ENCODE measurements at regions not wholly inside any gene's neighbourhood (a gene's known extent, or its start where the extent isn't known, plus 50 kb on each side); places are given as distances from the start of the nearest gene placed in this dataset.
A peak's percentile ranks its signal among the peaks of the same experiment; 100 is the strongest.

DNA sequence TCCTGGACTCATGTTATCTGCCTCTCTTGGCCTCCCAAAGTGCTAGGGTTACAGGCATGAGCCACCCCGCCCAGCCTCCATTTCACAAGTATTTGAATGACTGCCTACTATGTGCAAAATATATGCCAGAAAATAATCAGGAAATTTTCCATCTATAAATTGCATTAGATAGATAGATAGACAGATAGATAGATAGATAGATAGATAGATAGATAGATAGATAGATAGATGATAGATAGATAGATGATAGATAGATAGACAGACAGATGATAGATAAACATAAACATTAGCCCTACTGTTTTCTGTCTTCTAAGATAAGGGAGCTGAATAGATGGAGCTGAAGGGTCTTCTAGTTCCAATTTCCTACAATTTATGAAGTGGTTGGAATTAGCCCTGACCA is 87.4 kb upstream of the TRIM2 start:
- TF ChIP-seq, protein P1, sequence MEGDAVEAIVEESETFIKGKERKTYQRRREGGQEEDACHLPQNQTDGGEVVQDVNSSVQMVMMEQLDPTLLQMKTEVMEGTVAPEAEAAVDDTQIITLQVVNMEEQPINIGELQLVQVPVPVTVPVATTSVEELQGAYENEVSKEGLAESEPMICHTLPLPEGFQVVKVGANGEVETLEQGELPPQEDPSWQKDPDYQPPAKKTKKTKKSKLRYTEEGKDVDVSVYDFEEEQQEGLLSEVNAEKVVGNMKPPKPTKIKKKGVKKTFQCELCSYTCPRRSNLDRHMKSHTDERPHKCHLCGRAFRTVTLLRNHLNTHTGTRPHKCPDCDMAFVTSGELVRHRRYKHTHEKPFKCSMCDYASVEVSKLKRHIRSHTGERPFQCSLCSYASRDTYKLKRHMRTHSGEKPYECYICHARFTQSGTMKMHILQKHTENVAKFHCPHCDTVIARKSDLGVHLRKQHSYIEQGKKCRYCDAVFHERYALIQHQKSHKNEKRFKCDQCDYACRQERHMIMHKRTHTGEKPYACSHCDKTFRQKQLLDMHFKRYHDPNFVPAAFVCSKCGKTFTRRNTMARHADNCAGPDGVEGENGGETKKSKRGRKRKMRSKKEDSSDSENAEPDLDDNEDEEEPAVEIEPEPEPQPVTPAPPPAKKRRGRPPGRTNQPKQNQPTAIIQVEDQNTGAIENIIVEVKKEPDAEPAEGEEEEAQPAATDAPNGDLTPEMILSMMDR (conservative IDR thresholded peaks at IDR 0.05; ENCODE audit: low read depth, low read length): no peak
- no peak overlapping the region for H3K4me3 ChIP-seq (ENCODE audit: low read depth, low read length)

GRCh38 chr4:153117554-153117953 is 86.7 kb upstream of the TRIM2 start:
- TF ChIP-seq, protein P1 (conservative IDR thresholded peaks at IDR 0.05; ENCODE audit: low read depth, low read length): no peak
- no peak for DNase-seq (ENCODE audit: low read depth)
- H3K4me3 ChIP-seq (ENCODE audit: low read depth, low read length): no peak overlapping the region

More for the DNA sequence above, 87.4 kb upstream of the TRIM2 start:
- DNase-seq (ENCODE audit: low read depth): no peak

- TF ChIP-seq, protein P1 (conservative IDR thresholded peaks at IDR 0.05; ENCODE audit: low read depth, low read length): no peak
- no peak for DNase-seq (ENCODE audit: low read depth)
Measured at GRCh38 chr4:153119626-153120025, 84.6 kb upstream of the TRIM2 start.

DNA sequence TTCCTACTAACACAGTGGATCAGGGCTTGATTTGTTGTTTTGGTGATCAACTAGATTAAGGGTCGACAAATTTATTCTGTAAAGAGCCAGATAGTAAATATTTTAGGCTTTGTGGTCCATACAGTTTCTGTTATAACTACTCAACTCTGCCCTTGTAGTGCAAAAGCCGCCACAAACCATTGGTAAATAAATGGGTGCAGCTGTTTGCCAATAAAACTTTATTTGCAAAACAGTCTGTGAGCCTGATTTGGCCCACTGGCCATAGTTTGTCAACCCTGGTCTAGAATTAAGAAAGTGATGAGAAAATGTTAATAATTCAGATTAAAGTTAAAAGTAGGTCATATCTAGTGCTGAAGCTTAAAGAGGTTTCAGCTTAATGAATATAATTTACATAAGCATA is 84.0 kb upstream of the TRIM2 start:
- no peak overlapping the region for H3K4me3 ChIP-seq (ENCODE audit: low read depth, low read length)
- TF ChIP-seq, protein P1 (conservative IDR thresholded peaks at IDR 0.05; ENCODE audit: low read depth, low read length): no peak
- no peak for DNase-seq (ENCODE audit: low read depth)

More at GRCh38 chr4:153119626-153120025, 84.6 kb upstream of the TRIM2 start:
- no peak overlapping the region for H3K4me3 ChIP-seq (ENCODE audit: low read depth, low read length)

GRCh38 chr4:153122855-153123254 is 81.4 kb upstream of the TRIM2 start:
- TF ChIP-seq, protein P1 (conservative IDR thresholded peaks at IDR 0.05; ENCODE audit: low read depth, low read length): no peak
- no peak for DNase-seq (ENCODE audit: low read depth)
- H3K4me3 ChIP-seq (ENCODE audit: low read depth, low read length): no peak overlapping the region

DNA sequence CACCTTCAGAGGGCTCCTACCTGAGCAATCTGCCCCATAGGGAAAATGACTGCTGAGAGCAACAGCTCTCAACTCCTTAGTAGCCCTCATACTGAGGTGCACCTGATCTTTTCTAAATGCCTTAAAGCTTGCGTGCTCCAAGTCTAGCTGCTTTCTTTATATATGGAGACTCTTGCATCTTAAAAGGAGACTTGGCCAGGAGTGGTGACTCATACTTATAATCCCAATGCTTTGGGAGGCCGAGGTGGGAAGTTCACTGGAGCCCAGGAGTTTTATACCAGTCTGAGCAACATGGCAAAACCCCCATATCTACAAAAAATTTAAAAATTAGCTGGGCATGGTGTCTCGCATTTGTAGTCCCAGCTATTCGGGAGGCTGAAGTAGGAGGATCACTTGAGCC is 78.1 kb upstream of the TRIM2 start:
- DNase-seq (ENCODE audit: low read depth): no peak
- H3K4me3 ChIP-seq (ENCODE audit: low read depth, low read length): no peak overlapping the region
- TF ChIP-seq, protein P1 (conservative IDR thresholded peaks at IDR 0.05; ENCODE audit: low read depth, low read length): no peak

GRCh38 chr4:153127760-153128494 is 76.3 kb upstream of the TRIM2 start:
- no peak overlapping the region for H3K4me3 ChIP-seq (ENCODE audit: low read depth, low read length)
- TF ChIP-seq, protein P1 (conservative IDR thresholded peaks at IDR 0.05; ENCODE audit: low read depth, low read length): peak; percentile 85
- DNase-seq (ENCODE audit: low read depth): peak; percentile 41

All from epithelial cell of proximal tubule (primary cell).